GM12864 (cell line): ENCODE measurements at regions not wholly inside any gene's neighbourhood (a gene's known extent, or its start where the extent isn't known, plus 50 kb on each side); places are given as distances from the start of the nearest gene placed in this dataset.

Experiments used
- DNase-seq: peaks from one replicate; pipeline ENCODE4 v3.0.0-alpha.2; 2011; ENCODE audit warnings: low read depth
- H3K4me3 ChIP-seq: 2 replicates; pipeline ENCODE4 v1.5.1; 2011; ENCODE audit warnings: mild to moderate bottlenecking, low read depth, low read length, control low read depth
- TF ChIP-seq, protein P1 (sequence below): IDR thresholded peaks from 2 replicates; pipeline ENCODE4 v1.5.1; 2011; ENCODE audit warnings: low read depth, mild to moderate bottlenecking, moderate library complexity, low read length, control low read depth, inconsistent platforms; ENCODE audit errors: missing control alignments

DNA sequence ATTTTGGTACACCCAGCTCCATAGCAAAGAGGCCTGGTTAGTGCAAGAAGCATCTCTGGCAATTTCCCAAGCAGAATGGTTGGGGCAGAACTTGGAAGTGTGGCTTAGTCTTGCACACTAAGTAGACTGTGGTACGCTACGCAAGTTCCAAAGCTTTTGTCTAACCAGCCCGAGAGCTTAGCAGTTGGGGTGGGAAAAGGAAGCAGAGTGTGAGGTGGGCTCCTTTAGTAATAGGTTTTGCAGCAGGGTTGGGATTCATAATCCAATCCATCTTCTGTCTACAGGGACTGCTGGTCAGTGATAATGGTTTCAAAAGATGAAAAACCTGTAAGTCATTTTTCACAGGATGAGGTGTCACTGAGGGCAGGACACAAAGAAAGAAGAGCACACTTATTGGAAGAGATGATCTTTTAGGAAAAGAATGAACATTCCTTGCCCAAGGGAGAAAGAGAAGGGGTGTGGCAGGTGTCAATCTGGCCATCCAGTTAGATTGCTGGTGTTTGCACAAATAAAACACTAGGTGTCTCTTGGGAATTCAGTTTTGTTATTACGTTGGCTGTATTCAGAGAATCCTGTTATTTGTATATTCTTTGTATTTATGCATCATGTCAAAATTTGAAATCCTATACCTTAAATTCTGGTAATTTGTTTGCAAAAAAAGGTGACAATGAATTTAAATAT is 244.3 kb downstream of the GPAT3 start:
- TF ChIP-seq, protein P1, sequence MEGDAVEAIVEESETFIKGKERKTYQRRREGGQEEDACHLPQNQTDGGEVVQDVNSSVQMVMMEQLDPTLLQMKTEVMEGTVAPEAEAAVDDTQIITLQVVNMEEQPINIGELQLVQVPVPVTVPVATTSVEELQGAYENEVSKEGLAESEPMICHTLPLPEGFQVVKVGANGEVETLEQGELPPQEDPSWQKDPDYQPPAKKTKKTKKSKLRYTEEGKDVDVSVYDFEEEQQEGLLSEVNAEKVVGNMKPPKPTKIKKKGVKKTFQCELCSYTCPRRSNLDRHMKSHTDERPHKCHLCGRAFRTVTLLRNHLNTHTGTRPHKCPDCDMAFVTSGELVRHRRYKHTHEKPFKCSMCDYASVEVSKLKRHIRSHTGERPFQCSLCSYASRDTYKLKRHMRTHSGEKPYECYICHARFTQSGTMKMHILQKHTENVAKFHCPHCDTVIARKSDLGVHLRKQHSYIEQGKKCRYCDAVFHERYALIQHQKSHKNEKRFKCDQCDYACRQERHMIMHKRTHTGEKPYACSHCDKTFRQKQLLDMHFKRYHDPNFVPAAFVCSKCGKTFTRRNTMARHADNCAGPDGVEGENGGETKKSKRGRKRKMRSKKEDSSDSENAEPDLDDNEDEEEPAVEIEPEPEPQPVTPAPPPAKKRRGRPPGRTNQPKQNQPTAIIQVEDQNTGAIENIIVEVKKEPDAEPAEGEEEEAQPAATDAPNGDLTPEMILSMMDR = no peak
- no peak overlapping the region for H3K4me3 ChIP-seq
- DNase-seq = no peak

DNA sequence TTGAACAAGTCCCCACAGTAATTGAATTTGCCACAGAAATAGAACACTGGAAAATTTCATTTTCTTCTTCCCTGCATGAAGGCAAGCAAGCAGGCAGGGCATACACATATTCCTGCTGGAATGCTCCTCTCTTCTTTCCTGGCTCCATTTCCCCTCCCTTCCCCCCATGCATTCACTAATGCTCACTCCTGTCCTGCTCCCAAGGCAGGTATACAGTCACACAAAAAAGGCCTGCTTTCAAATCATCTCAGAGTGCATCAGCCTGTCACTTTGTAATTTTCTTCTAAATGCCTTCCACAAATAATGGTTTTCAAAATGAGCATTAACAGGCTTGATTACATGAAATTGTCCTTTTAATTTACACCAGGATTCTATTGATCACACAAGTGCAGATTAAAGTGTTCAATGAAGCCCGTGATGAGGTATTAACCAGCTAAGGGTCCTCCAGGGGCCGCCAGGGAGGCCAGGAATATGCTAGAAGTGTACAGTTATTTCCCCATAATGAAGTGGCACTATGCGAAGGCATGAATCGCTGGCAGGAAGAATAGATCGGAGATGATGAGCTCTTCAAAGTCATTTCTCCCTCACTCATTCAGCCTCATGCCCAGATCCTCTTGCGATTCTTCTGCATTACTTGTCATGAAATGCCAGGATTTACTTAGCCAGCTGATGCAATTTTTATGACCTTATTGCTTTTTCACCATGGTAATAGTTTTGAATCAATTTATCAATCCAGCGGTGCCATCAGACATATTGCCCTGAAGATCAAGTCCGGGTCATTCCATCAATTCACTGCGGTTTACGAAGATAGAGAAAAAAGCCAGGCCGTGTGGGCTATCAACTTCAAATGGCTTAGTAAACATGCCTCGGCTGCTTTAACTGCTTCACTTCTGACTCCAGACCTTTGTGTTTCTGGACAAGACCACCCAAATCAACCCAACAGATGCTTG is 243.5 kb downstream of the GPAT3 start:
- DNase-seq = no peak
- TF ChIP-seq, protein P1 = no peak
- H3K4me3 ChIP-seq = no peak overlapping the region

DNA sequence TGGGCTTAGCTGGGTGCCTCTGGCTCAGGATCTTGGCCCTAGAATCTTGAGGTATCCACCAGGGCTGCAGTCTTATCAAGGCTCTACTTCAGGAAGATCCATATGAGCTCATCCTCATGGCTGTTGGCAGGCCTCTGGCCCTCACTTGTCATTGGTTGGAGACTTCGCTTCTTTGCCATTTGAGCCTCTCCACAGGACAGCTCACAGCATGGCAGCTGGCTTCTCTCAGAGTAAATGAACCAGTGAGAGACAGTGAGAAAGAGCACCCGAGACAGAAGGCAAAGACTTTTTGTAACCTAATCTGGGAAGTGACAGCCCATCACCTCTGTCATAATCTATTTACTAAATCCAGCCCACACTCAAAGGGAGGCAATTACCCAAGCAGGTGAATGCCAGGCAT is 236.8 kb downstream of the GPAT3 start:
- no peak overlapping the region for H3K4me3 ChIP-seq
- TF ChIP-seq, protein P1 = no peak
- no peak for DNase-seq

DNA sequence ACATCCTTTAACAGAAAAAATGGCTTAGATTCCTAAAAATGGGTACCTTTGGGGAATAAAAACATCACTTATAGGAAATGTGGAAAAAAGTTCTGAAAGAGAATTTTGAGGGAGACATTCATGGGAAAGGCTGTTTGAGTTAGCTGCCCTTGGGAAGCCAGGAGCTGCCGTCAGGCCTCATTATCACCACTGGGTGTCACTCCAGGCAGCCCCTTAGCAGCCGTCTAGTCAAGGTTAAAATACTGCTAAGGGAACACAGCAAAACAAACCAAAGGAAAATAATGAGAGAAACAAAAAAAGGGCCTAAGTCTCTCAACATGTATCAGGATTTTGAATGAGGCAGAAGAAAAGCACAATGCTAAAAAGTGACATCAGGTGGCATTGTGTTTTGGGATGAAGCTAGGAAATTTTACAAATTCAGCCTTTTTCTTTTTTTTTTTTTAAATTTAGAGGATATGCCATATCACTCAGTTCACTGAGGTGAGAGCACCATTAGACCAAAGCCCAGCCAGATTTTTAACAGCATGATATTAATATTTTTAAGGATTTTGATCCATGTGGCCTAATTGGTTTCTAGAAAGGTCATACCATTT is 235.3 kb downstream of the GPAT3 start:
- TF ChIP-seq, protein P1 = peak; percentile 56
- no peak for DNase-seq
- H3K4me3 ChIP-seq = no peak overlapping the region

DNA sequence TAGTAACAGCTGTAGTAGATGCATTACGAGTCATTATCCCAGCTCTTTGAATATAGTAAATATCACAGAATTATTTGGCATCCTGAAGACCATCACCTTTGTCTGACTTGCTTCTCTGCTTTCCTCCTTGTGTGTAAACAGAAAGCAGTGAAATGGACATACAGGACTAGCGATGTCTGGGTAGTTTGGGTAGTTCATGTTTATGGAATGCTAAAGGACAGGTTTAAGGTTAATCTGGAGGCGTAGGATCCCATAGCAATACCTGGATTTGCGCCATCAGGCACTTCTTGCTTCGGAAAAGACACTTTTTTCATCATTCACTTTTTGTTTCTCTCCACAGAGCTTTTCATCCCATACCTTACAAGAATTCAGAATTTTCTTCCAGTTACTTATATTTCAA is 232.2 kb downstream of the GPAT3 start:
- TF ChIP-seq, protein P1 = no peak
- DNase-seq = no peak
- no peak overlapping the region for H3K4me3 ChIP-seq

DNA sequence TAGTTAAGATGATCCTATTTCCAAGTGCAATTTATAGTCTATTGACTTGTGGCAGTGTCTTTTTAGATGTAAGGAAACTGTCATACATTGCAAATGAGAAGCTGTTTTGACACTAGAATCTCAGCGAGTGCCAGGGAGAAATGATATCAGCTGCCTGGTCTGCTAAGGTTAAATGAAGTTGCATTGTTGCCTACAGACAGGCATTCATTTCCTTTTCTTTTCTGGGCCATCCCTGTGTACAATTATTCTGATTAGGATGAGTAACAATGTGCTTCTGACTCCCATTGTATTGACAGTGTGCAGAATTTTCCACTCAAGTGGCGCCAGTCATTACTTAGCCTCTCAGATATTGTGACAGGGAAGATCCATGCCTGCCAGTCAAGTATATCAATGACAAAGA is 231.2 kb downstream of the GPAT3 start:
- DNase-seq = no peak
- TF ChIP-seq, protein P1 = no peak
- H3K4me3 ChIP-seq = no peak overlapping the region
